IMR-90 (cell line): ENCODE measurements at regions not wholly inside any gene's neighbourhood (a gene's known extent, or its start where the extent isn't known, plus 50 kb on each side); places are given as distances from the start of the nearest gene placed in this dataset.

Source experiments
- ATAC-seq: fragments of 200-7000 bp; cut with Tn5 transposase; 2 replicates; pipeline ENCODE4 v1.9.1; 2020; ENCODE audit warnings: low read depth, mild to moderate bottlenecking, moderate library complexity
- BruUV-seq: library from RNA; stranded (reverse); fragments of 400-500 nt; replicated peaks from 2 replicates; lab custom pipeline; 2021; lab: Mats Ljungman, UMichigan
- CTCF ChIA-PET: fragments of 300-600 bp; formaldehyde crosslinking; extraction: SDS; loops from one replicate; lab custom pipeline; 2021; ENCODE audit warnings: antibody characterized with exemption; lab: Yijun Ruan, JAX
- POLR2A ChIA-PET: fragments of 300-600 bp; sonication (Branson Sonifier 250); formaldehyde crosslinking; loops from one replicate; lab custom pipeline; 2022; ENCODE audit warnings: antibody characterized with exemption; ENCODE audit not compliant: unreplicated experiment; lab: Charles Lee
- DNase-seq: peaks from one replicate; pipeline ENCODE4 v3.0.0; 2013
- H2AFZ ChIP-seq: replicated peaks from 2 replicates; pipeline ENCODE3; 2013; ENCODE audit warnings: low read length, mild to moderate bottlenecking; ENCODE audit not compliant: poor library complexity
- H2AK5ac ChIP-seq: 2 replicates; pipeline ENCODE4 v1.6.1; 2013; ENCODE audit warnings: low read depth, low read length, inconsistent platforms
- H2AK9ac ChIP-seq: replicated peaks from 2 replicates; pipeline ENCODE3; 2013; ENCODE audit warnings: mild to moderate bottlenecking, low read depth, low read length, moderate library complexity; ENCODE audit not compliant: poor library complexity
- H2BK120ac ChIP-seq: 2 replicates; pipeline ENCODE4 v1.6.1; 2013; ENCODE audit warnings: low read depth, low read length, inconsistent platforms
- H2BK15ac ChIP-seq: 3 replicates; pipeline ENCODE4 v1.6.1; 2013; ENCODE audit warnings: low read depth, low read length, inconsistent platforms
- H2BK20ac ChIP-seq: 2 replicates; pipeline ENCODE4 v1.6.1; 2013; ENCODE audit warnings: low read depth, mild to moderate bottlenecking, inconsistent platforms, low read length, moderate library complexity
- H2BK5ac ChIP-seq: 2 replicates; pipeline ENCODE4 v1.6.1; 2013; ENCODE audit warnings: mild to moderate bottlenecking, low read depth, low read length, inconsistent platforms; ENCODE audit not compliant: poor library complexity, severe bottlenecking
- H3K14ac ChIP-seq: replicated peaks from 2 replicates; pipeline ENCODE4 v1.6.1; 2013; ENCODE audit warnings: low read depth, low read length, inconsistent platforms
- H3K18ac ChIP-seq: 2 replicates; pipeline ENCODE4 v1.6.1; 2013; ENCODE audit warnings: low read depth, low read length, control low read depth
- H3K23ac ChIP-seq: 2 replicates; pipeline ENCODE4 v1.6.1; 2013; ENCODE audit warnings: low read depth, low read length, inconsistent platforms
- H3K27ac ChIP-seq: 2 replicates; pipeline ENCODE4 v1.5.1; 2013; ENCODE audit warnings: mild to moderate bottlenecking, control low read depth, low read length; ENCODE audit not compliant: insufficient read depth
- H3K27me3 ChIP-seq: 2 replicates; pipeline ENCODE4 v1.6.1; 2013; ENCODE audit warnings: low read length; ENCODE audit not compliant: control insufficient read depth, insufficient read depth
- H3K36me3 ChIP-seq: 2 replicates; pipeline ENCODE4 v1.6.1; 2013; ENCODE audit warnings: low read length, mixed read lengths; ENCODE audit not compliant: control insufficient read depth, insufficient read depth
- H3K4ac ChIP-seq: 2 replicates; pipeline ENCODE4 v1.6.1; 2013; ENCODE audit warnings: low read depth, low read length, inconsistent platforms
- H3K4me1 ChIP-seq: 2 replicates; pipeline ENCODE4 v1.6.1; 2013; ENCODE audit warnings: low read length, mixed read lengths; ENCODE audit not compliant: control insufficient read depth, insufficient read depth
- H3K4me2 ChIP-seq: 2 replicates; pipeline ENCODE4 v1.6.1; 2013; ENCODE audit warnings: low read depth, mild to moderate bottlenecking, control low read depth, low read length, moderate library complexity
- H3K4me3 ChIP-seq: 2 replicates; pipeline ENCODE4 v1.5.1; 2013; ENCODE audit warnings: low read depth, mild to moderate bottlenecking, control low read depth, low read length, moderate library complexity; ENCODE audit not compliant: insufficient read depth
- H3K56ac ChIP-seq: 2 replicates; pipeline ENCODE4 v1.6.1; 2013; ENCODE audit warnings: low read length, inconsistent platforms; ENCODE audit not compliant: insufficient read depth; ENCODE audit errors: extremely low read depth
- H3K79me1 ChIP-seq, 2 experiments: 2 replicates each; pipeline ENCODE4 v1.6.1; 2013; ENCODE audit warnings: low read length in 2 of 2, inconsistent platforms in 1 of 2, low read depth in 1 of 2
- H3K9ac ChIP-seq: 2 replicates; pipeline ENCODE4 v1.6.1; 2013; ENCODE audit warnings: low read depth, low read length, control low read depth
- H3K9me1 ChIP-seq: 2 replicates; pipeline ENCODE4 v1.6.1; 2013; ENCODE audit warnings: low read length, inconsistent platforms; ENCODE audit not compliant: insufficient read depth
- H3K9me3 ChIP-seq: 2 replicates; pipeline ENCODE4 v1.6.1; 2013; ENCODE audit warnings: low read length; ENCODE audit not compliant: control insufficient read depth, insufficient read depth
- H4K20me1 ChIP-seq: 2 replicates; pipeline ENCODE4 v1.6.1; 2013; ENCODE audit warnings: low read length, inconsistent platforms; ENCODE audit not compliant: insufficient read depth
- H4K5ac ChIP-seq: 2 replicates; pipeline ENCODE4 v1.6.1; 2013; ENCODE audit warnings: mild to moderate bottlenecking, low read depth, low read length, control low read depth
- H4K8ac ChIP-seq, 2 experiments: 2 replicates each; pipeline ENCODE4 v1.6.1; 2013; ENCODE audit warnings: low read depth in 2 of 2, low read length in 2 of 2, control low read depth in 1 of 2, inconsistent platforms in 1 of 2
- H4K91ac ChIP-seq: 2 replicates; pipeline ENCODE4 v1.6.1; 2013; ENCODE audit warnings: low read depth, low read length, inconsistent platforms; ENCODE audit not compliant: insufficient read depth
- BHLHE40 ChIP-seq: fragments of 150-350 bp; IDR thresholded peaks from 2 replicates; pipeline ENCODE4 v1.6.1; 2016; ENCODE audit warnings: mild to moderate bottlenecking, low read depth, low read length
- CEBPB ChIP-seq: IDR thresholded peaks from 2 replicates; pipeline ENCODE4 v1.6.1; 2012; ENCODE audit warnings: low read depth, low read length, improper control_type of control experiment
- CHD1 ChIP-seq: IDR thresholded peaks from 2 replicates; pipeline ENCODE4 v1.6.1; 2012; ENCODE audit warnings: low read depth, low read length, improper control_type of control experiment
- CTCF ChIP-seq: conservative IDR thresholded peaks from 2 replicates; pipeline ENCODE4 v1.5.1; 2012; ENCODE audit warnings: mild to moderate bottlenecking, low read depth, low read length, improper control_type of control experiment
- ELK1 ChIP-seq: fragments of 150-350 bp; IDR thresholded peaks from 2 replicates; pipeline ENCODE4 v1.6.1; 2016; ENCODE audit warnings: low read depth, mild to moderate bottlenecking, low read length, moderate library complexity, borderline replicate concordance
- FOS ChIP-seq: fragments of 150-350 bp; IDR thresholded peaks from 2 replicates; pipeline ENCODE4 v1.6.1; 2016; ENCODE audit warnings: low read depth, low read length
- MAFK ChIP-seq: IDR thresholded peaks from 2 replicates; pipeline ENCODE4 v1.6.1; 2012; ENCODE audit warnings: low read depth, low read length, improper control_type of control experiment
- RAD21 ChIP-seq: IDR thresholded peaks from 2 replicates; pipeline ENCODE4 v1.6.1; 2012; ENCODE audit warnings: low read length, improper control_type of control experiment
- RCOR1 ChIP-seq: IDR thresholded peaks from 2 replicates; pipeline ENCODE4 v1.6.1; 2012; ENCODE audit warnings: mild to moderate bottlenecking, low read length, improper control_type of control experiment; ENCODE audit not compliant: insufficient replicate concordance
- RFX5 ChIP-seq: IDR thresholded peaks from 2 replicates; pipeline ENCODE4 v1.8.0; 2012; ENCODE audit warnings: low read depth, mild to moderate bottlenecking, low read length, moderate library complexity
- SMC3 ChIP-seq: fragments of 150-350 bp; IDR thresholded peaks from 2 replicates; pipeline ENCODE4 v1.6.1; 2016; ENCODE audit warnings: low read depth, mild to moderate bottlenecking, antibody characterized with exemption, low read length, moderate library complexity
- WGBS, 2 experiments: methylation state at CpG; one replicate each; pipeline versions ENCODE4 v1.1.5 to v1.1.7; 2013; ENCODE audit warnings: missing lambda C conversion rate in 2 of 2; ENCODE audit not compliant: insufficient read length in 1 of 2; ENCODE audit errors: extremely low coverage in 2 of 2; 5-methylcytosine and 5-hydroxymethylcytosine counted together
- dilution Hi-C: fragments of 300-500 bp; cut with HindIII; formaldehyde crosslinking; loops from one replicate; pipeline ENCODE4 v1.14.3; 2018; ENCODE audit warnings: low sequenced_read_pairs; ENCODE audit not compliant: unreplicated experiment
- in situ Hi-C: fragments of 300-500 bp; cut with MboI; formaldehyde crosslinking; loops from 3 replicates; pipeline ENCODE4 v1.14.3; 2019; ENCODE audit warnings: low sequenced_read_pairs, inconsistent platforms, mixed read lengths
- intact Hi-C: fragments of 100-400 bp; cut with micrococcal nuclease; formaldehyde crosslinking; loops from 2 replicates; pipeline ENCODE4 v1.10.0; 2022
- TF ChIP-seq, protein P1 (sequence below): fragments of 150-350 bp; IDR thresholded peaks from 2 replicates; pipeline ENCODE4 v1.6.1; 2017; ENCODE audit warnings: mild to moderate bottlenecking, antibody characterized with exemption, low read length, low read depth

GRCh38 chr11:10933455-10934292 is 75.8 kb upstream of the ZBED5 start:
- Histone ChIP-seq H2BK15ac (peak overlapping the region; percentile 80; the same call in 1 of the 3 replicates), H3K9me3 (no peaks in the 10 kb centered on the region), H3K4ac (peak overlapping the region; percentile 76), H3K27me3 (peaks cover 4% of the 10 kb centered on the region; the same call in 1 of the 2 replicates), H3K9me1 (no peaks in the 10 kb centered on the region), H2AK9ac (peak overlapping the region; percentile 48), H3K4me3 (peak overlapping the region; percentile 40), H3K18ac (peak overlapping the region; percentile 2; the same call in 1 of the 2 replicates), H3K14ac (peak overlapping the region; percentile 80), H3K56ac (peak overlapping the region; percentile 78), H3K4me1 (peaks cover 5% of the 10 kb centered on the region), H3K4me2 (peak overlapping the region; percentile 62), H2AK5ac (no peak overlapping the region), H3K36me3 (no peaks in the 10 kb centered on the region), H3K79me1 (peaks cover 2 to 14% of the 10 kb centered on the region in 2 experiments; a peak in 2 of 4 replicates), H2BK5ac (peak overlapping the region; percentile 58), H4K8ac (peak overlapping the region in 1 of 2 experiments; percentile 93; a peak in 3 of 4 replicates), H4K91ac (peak overlapping the region; percentile 83), H2BK120ac (peak overlapping the region; percentile 81), H2AFZ (peak overlapping the region; percentile 95), H3K27ac (peak overlapping the region; percentile 41), H2BK20ac (peak overlapping the region; percentile 78), H4K5ac (no peak overlapping the region), H3K9ac (peak overlapping the region; percentile 71), H4K20me1 (no peaks in the 10 kb centered on the region), H3K23ac (peak overlapping the region; percentile 66)
- POLR2A ChIA-PET, result interaction anchor here (0.6 to 1.0 kb wide), 3 partner anchors 81 to 854 kb away, joined by 3 to 5 read pairs (median 5); no protein-coding TSS in a partner anchor
- intact Hi-C loops, result loop anchor here (1.0 to 10.0 kb wide), 5 partner anchors 89 to 854 kb away; no protein-coding TSS in a partner anchor
- DNase-seq (peak; percentile 92), ATAC-seq (peak; percentile 84)
- BruUV-seq, result no TSS peak
- CTCF ChIA-PET, result interaction anchor here (0.6 to 1.9 kb wide), 23 partner anchors 9 to 1356 kb away, joined by 3 to 13 read pairs (median 3); no protein-coding TSS in a partner anchor
- dilution Hi-C loops, result no loop called here
- in situ Hi-C loops, result loop anchor here (5.0 kb wide), 3 partner anchors 76 to 854 kb away; partner anchors contain the start of gene ZBED5
- WGBS, 2 experiments, result 0% methylated on average over 10 of the region's 20 CpGs; no CpG with 5 or more reads in 1 of the 2 experiments
- no peak for TF ChIP-seq CEBPB
- TF ChIP-seq, protein P1, sequence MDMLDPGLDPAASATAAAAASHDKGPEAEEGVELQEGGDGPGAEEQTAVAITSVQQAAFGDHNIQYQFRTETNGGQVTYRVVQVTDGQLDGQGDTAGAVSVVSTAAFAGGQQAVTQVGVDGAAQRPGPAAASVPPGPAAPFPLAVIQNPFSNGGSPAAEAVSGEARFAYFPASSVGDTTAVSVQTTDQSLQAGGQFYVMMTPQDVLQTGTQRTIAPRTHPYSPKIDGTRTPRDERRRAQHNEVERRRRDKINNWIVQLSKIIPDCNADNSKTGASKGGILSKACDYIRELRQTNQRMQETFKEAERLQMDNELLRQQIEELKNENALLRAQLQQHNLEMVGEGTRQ, result no peak
- TF ChIP-seq ELK1, result no peak
- TF ChIP-seq CTCF, result peak; percentile 98
- TF ChIP-seq RCOR1, result no peak
- TF ChIP-seq MAFK, result no peak
- TF ChIP-seq RFX5, result no peak
- peak; percentile 93 for TF ChIP-seq RAD21
- TF ChIP-seq CHD1, result no peak
- TF ChIP-seq BHLHE40, result no peak
- TF ChIP-seq FOS, result no peak
- peak; percentile 92 for TF ChIP-seq SMC3
